GM12864 (cell line): ENCODE measurements at regions not wholly inside any gene's neighbourhood (a gene's known extent, or its start where the extent isn't known, plus 50 kb on each side); places are given as distances from the start of the nearest gene placed in this dataset.

ENCODE experiments used
- DNase-seq: peaks from one replicate; pipeline ENCODE4 v3.0.0-alpha.2; 2011; ENCODE audit warnings: low read depth
- H3K4me3 ChIP-seq: 2 replicates; pipeline ENCODE4 v1.5.1; 2011; ENCODE audit warnings: mild to moderate bottlenecking, low read depth, low read length, control low read depth
- TF ChIP-seq, protein P1 (sequence below): IDR thresholded peaks from 2 replicates; pipeline ENCODE4 v1.5.1; 2011; ENCODE audit warnings: low read depth, mild to moderate bottlenecking, moderate library complexity, low read length, control low read depth, inconsistent platforms; ENCODE audit errors: missing control alignments

DNA sequence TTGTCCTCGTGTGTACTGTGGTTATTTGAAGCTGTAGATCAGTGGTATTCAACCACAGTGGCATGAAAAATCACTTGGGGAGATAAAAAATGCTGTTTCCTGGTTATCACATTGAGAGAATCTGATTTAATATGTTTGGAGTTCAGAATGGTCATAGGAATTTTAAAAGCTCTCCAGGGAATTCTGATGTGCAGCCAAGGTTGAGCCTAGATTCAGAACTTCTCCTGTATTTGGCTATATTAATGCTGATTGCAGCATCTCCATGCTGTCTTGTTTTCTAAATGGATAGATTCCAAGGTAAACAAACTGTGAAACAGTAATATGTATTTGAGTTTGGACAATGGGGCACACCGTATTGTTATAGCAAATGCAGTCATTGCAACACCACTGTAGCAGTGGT lies 982.2 kb upstream of the FBXO33 start:
- no peak overlapping the region for H3K4me3 ChIP-seq
- TF ChIP-seq, protein P1, sequence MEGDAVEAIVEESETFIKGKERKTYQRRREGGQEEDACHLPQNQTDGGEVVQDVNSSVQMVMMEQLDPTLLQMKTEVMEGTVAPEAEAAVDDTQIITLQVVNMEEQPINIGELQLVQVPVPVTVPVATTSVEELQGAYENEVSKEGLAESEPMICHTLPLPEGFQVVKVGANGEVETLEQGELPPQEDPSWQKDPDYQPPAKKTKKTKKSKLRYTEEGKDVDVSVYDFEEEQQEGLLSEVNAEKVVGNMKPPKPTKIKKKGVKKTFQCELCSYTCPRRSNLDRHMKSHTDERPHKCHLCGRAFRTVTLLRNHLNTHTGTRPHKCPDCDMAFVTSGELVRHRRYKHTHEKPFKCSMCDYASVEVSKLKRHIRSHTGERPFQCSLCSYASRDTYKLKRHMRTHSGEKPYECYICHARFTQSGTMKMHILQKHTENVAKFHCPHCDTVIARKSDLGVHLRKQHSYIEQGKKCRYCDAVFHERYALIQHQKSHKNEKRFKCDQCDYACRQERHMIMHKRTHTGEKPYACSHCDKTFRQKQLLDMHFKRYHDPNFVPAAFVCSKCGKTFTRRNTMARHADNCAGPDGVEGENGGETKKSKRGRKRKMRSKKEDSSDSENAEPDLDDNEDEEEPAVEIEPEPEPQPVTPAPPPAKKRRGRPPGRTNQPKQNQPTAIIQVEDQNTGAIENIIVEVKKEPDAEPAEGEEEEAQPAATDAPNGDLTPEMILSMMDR = no peak
- DNase-seq = no peak

DNA sequence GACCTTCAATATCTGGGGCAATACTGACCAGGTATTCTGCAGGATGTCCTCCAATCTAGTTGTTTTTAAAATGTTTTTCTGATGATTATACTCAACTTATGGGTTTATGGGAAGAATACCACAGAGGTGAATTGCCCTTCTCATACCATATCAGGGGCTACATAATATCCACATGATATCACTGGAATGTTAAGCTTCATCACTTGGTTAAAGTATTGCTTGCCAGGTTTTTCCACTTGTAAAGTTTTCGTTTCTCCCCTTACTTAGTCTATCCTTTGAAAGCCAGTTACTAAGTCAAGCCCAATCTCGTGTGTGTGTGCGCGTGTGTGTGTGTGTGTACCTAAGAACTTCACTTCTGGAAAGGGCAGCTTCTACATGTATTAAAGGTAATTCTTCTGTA lies 980.9 kb upstream of the FBXO33 start:
- TF ChIP-seq, protein P1 = no peak
- no peak for DNase-seq
- no peak overlapping the region for H3K4me3 ChIP-seq

DNA sequence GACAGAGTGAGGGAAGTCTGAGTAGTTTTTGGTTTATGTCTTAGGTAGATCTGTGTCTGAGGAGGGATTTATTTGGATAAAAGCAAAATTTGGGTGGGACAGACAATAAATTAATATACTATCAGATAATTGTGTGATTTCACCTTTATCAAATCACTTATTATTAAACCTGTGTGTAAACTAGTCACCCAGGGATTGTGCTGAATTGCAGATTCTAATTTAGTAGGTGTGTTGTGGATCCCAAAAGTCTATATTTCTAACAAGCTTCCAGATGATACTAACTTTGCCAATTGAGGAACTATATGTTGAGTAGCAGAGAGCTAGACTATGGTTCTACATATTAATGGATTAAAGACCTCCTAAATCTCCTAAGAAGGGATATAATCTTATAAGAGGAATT lies 978.5 kb upstream of the FBXO33 start:
- H3K4me3 ChIP-seq = no peak overlapping the region
- TF ChIP-seq, protein P1 = no peak
- no peak for DNase-seq

DNA sequence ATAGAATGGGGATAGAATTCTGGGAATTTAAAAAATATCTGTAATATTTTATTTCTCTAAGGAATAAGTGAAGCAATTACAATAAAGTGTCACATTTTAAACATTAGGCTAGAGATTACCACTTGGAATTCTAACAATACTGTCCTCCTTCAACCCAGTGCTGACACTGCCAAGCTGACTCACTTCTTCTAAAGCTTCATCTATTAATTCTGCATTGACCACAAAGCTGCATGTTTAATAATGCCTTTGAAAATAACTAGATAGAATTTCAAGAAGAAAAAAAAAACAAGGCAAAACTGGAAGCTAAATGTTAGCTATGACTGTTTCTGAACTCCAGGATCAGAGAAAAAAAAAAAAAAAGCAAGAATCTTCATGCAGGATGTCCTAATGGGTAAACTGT lies 970.7 kb upstream of the FBXO33 start:
- DNase-seq = no peak
- TF ChIP-seq, protein P1 = no peak
- H3K4me3 ChIP-seq = no peak overlapping the region

DNA sequence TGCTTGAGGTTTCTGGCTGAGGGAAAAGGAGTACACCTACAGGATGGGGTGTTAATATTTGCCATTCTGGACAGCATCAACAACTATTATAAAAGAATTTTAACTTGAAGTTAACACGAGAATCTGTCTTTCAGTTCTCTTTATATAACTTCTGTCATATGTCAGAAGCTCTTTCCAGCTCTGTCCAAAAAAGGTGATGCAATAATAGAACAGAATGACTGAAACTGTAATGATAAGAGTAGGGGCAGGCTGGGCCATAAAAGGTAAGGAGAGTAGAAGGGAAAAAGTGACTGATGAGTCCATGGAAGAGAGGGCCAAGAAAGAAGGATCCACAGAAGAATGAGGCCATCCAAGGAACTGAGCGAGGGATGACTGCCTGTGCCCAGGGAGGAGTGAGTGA lies 966.7 kb upstream of the FBXO33 start:
- H3K4me3 ChIP-seq = no peak overlapping the region
- TF ChIP-seq, protein P1 = no peak
- no peak for DNase-seq

DNA sequence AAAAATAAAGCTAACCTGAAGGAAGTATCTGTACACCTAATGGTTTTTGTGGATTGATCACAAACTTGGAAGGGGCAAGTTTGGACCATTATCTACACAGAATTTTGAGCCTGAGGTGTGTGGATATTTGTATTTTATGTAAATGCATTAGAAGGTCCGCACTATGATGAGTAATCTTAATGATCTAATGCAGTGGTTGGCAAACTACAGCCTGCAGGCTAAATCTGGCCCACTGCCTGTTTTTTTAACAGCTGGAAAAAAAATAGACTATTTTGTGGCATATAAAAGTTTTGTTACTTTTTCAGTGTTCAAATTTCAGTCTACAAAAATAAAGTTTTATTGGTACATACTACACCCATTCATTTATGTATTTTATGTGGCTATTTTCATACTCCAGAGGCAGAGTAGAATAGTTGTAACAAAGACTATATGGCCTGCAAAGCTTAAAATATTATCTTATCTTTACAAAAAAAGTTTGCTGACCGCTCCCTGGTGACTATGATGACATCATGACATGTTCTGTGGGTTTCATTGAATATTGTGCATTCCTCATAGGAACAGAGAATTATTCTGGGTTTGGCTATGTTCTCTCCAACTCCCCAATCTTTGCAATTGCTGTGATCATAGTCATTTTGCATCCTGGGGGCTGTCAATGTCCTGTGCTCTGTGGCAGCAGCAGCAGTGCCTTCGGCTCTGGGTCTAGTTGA lies 962.6 kb upstream of the FBXO33 start:
- H3K4me3 ChIP-seq = no peak overlapping the region
- TF ChIP-seq, protein P1 = no peak
- DNase-seq = no peak

DNA sequence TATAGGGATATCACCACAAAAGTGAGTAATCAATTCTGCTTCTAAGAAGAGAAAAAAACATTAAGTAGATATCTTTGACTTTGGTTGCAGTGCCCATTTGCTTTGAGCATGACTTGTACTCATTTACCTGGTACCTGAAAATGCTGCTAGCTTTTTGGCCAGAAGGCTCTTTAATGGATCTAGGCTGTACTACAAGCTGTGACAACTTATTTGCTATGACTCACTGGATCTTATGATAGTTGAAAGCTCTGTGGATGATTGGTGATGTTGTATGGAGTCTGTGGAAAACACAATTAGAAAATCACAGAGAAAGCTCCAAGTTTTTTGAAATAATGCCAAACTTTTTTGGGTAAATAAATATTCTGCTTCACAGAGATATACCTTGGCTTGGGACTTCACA lies 960.9 kb upstream of the FBXO33 start:
- no peak for DNase-seq
- no peak overlapping the region for H3K4me3 ChIP-seq
- TF ChIP-seq, protein P1 = no peak
